GM19238 (cell line): ENCODE measurements at regions not wholly inside any gene's neighbourhood (a gene's known extent, or its start where the extent isn't known, plus 50 kb on each side); places are given as distances from the start of the nearest gene placed in this dataset.

Experiments
- DNase-seq: peaks from one replicate; pipeline ENCODE4 v3.0.0; 2011; ENCODE audit warnings: low spot score; ENCODE audit not compliant: insufficient read length

- DNase-seq = no peak
Observed at GRCh38 chr10:35911233-35911632, 269.1 kb upstream of the FZD8 start.

GRCh38 chr10:35910234-35910633 is 268.1 kb upstream of the FZD8 start:
- no peak for DNase-seq

- DNase-seq = no peak
Observed at GRCh38 chr10:35909121-35909720, 267.1 kb upstream of the FZD8 start.

DNA sequence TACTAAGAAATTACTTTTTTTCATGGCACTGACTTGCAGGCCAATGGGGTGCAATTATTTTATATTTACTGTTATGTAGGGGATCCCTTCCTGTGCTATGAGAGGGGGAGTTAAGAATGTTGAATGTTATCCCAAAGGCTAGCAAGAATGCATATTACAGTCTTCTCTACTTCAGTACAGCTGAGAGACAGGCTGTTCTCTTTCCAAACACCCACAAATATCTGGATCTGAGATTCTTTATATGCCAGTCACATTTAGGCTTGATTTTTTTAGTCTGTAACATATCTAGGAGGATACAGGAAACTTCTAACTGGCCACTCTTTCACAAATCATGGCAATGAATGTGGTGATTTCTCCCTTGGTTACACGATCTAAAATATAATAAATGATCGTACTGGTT is 266.4 kb upstream of the FZD8 start:
- DNase-seq = no peak

DNA sequence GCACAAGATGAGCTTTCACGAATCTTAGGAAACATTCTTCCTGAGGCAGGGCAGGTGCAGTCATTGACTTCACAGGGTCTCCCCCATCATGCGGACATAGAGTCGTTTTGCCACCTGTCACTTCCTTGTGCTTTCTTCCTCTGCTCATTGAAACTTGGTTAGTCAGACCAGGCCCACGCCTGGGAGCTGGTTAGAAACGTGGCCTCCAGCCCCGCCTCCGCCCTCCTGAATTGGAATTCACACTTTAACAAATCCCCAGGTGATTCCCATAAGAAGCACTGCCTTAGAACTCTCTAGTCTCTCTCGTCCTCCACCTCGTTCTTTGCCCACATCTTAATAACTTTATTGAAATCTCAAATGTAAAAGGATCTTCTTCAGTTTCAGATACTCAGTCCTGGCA is 265.5 kb upstream of the FZD8 start:
- DNase-seq = no peak

GRCh38 chr10:35906155-35906554 is 264.1 kb upstream of the FZD8 start:
- DNase-seq = no peak

GRCh38 chr10:35903021-35903420 is 260.9 kb upstream of the FZD8 start:
- DNase-seq = no peak

DNA sequence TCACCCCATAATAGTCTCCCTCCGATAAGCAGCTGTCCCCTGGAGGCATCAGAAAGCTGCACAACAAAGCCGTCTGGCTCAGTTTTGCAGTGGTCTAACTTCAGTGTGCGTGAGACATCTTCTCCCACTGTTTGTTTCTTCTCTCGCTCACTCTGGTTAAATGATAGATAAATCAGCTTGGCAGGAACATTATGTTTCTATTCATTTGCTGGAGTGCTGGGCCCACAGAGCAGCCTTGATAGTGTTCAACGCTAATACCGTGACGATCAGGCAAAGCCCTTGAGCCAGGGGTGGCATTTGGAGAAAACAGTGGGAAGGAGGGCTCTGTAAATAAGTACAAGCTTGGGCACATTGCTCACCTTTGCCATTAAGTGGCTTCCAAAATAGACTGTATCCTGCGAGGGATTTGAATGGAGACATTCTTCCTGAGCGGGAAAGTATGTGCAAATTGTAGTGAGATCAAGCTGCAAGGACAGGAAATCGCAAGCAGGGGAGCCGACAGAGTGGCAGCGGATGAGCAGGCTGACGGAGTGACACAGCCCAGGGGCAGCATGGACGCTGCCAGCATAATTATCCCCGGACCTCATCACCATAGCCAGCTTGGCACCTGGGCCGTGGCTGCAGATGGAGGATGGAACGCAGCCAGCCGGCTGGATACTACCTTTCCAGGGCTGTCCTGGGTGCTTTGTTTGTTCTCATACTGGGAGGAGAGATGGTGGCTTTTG is 256.8 kb upstream of the FZD8 start:
- no peak for DNase-seq

DNA sequence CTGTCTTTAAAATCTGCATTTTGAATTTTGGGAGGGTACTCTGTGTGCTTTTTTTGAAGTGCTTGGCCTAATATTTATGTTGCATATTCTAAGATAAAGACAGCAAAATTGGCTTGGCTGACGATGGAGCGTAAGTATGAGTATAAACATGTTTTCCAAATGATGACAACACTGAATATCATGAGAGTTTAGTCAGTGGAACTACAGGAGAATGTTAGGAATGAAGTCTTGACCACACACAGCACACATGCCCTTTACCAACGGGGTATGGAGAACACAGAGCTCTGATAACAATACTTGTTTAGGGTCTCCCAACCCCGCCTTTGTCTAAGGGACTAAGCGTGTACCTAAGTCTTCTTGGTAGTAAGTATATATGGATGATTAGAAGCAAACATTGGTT is 253.9 kb upstream of the FZD8 start:
- DNase-seq = no peak

- no peak for DNase-seq
Observed at GRCh38 chr10:35895331-35895730, 253.2 kb upstream of the FZD8 start.

GRCh38 chr10:35892526-35892925 is 250.4 kb upstream of the FZD8 start:
- DNase-seq = no peak

DNA sequence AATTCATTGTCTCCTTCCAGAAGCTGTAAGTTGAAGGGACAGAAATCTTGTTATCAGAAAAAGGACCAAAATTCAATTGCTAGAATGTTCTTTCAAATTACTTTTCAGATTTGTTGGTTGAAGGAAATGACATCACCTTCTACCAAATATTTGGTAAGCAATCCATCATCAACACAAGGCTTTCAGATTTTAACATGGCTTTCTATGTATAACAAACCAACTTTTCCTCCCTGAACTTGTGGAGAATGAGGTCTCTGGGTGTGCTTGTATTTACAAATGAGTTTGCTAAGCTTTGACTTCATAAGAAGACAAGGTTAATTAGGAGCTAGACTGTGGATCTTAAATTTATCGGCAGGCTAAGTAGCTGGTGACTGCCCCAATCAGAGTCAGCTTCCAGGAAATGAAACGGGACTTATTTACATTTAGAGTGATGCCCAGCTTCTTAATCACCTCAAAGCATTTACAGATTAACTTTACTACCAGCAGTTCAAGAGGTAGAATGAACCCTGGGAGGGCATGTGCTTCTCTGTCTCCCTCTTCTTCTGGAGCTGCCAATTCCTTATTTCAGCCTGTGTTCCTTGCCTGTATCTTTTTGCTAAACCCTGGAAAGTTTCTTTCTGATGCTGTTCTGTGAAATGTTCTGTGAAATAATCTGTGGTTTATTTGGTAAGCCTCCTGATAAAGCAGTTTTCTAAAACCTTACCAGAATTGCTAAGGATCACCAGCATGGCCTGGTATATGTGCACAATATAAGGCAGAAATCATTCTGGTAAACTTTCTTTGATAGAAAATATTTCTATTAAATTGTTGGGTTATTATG is 248.8 kb upstream of the FZD8 start:
- no peak for DNase-seq

DNA sequence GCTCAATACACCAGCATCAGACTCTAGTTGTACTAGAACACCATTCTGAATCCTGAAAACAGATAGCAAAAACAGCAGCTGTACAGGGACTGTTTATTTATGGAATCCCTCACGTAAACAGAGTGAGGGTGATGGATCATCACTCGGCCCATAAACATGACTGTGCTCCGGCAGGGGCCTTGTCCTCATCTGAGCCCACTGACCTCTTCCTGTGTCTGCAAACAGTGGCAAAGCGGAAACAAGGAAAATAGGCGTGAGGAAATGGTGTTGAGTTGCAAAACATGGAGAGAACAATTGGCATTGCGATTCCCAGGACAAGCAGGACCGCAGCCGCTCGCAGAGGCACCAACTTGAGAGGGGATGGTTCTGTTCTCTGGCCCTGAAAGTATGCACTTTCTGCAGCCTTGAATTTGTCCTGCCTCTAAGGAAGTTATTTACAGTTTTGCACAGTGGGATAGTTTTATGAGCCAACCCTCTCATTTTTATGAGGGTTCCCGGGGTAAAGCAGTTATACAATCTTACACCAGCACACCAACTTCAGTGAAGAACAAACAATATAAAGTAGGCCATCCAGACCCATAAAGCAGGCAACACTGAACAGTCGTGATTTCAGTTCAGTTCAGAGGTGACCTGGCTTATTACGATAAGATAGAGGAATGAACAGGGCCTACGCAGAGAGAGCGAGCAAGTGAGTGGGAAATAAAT is 248.0 kb upstream of the FZD8 start:
- DNase-seq = no peak

- DNase-seq = no peak
Observed at GRCh38 chr10:35889226-35889625, 247.1 kb upstream of the FZD8 start.

- DNase-seq = no peak
Observed at GRCh38 chr10:35888400-35888799, 246.3 kb upstream of the FZD8 start.

- DNase-seq = no peak
Observed at GRCh38 chr10:35887685-35888084, 245.6 kb upstream of the FZD8 start.

DNA sequence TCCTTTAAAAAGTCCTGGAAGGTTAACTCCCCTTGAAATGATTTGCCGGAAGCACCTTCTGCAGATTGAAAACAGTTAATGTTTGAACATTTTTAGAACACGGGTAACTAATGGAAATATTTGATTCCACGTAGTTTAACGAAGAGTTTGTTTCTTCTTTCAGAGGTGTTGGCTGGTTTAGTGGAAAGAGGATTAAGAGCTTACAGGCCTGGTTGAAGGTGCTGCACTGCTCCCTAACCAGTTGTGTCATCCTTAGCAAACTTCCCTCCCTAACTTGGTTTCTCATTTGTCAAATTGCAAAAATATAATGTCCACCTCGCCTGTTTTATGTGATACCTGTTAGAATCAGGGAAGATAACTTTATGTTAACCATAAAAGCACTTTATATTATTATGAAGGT is 243.0 kb upstream of the FZD8 start:
- no peak for DNase-seq

- DNase-seq = no peak
Observed at GRCh38 chr10:35884657-35885071, 242.6 kb upstream of the FZD8 start.

DNA sequence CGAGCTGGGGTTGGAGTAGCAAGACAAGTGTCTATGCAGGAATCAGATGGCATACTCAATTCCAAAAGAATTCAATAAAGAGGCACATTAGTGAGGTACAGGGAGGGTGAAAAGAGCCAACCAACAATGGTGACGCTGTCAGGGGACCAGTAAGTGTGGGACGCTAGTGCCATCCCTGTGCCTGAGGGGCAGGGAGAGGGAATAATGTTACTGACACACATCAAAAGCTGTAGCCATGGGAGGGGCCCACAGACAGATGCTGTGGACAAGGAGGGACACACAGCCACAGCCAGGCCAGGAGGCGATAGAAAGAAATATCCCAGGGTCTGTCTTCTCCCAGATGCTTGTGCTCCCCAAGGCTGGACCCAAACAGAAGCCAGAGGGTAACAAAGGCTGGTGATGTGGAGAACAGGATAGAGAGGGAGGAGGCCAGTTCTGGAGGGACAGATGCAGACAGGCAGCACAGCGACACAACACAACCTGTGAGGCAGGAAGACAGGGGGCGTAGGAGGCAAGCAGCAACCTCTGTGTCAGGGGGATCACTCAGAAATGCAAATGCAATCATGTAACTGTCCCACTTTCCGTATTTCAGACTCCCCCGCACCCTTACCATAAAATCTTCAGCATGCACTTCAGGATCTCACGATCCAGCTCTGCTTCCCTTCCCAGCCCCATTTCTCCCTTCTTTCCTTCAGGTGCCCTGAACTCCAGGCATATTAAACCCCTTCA is 240.5 kb upstream of the FZD8 start:
- no peak for DNase-seq

DNA sequence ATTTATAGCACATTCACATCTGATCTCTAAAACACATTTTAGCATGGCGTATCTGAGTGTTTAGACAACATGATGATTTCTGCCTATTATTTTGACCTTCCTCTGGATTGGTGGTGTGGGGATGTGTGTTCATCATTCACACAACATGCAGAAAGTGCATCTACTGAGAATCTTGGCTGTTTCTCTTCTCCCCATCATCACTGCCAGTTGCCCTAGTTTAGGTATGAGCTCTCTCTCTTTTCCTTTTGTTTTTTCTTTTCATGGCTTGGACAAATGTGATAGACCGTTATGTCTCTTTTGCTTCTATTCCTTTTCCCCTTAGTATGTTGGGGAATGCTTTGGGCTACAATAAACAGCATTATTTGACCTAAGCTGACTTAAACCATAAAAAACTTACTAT is 239.2 kb upstream of the FZD8 start:
- DNase-seq = no peak

DNA sequence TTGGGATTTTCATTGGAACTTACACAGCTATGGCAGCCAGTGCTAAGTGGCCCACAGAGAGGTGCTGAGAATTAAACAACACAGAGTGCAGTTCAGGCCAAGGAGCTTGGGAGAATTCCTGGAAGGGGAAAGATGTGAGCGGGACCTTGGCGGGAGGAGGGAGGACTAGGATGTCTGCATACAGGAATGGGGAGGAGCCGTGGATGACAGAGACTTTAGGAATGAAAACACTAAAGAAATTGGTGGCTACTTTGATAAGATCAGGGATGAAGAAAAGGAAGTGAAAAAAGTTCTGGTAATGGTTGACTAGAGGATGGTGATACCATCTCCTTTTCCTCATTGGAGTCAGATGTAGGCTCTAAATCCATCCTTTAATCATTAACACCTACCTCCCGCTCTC is 234.2 kb upstream of the FZD8 start:
- no peak for DNase-seq
